NT2/D1 (cell line): ENCODE measurements at regions not wholly inside any gene's neighbourhood (a gene's known extent, or its start where the extent isn't known, plus 50 kb on each side); places are given as distances from the start of the nearest gene placed in this dataset.
"Not testable (repeated sequence)": the region's sequence is repeated elsewhere in the genome, so short reads cannot be mapped to it uniquely, and the experiment has no call there.

Source experiments
- YY1 ChIP-seq: IDR thresholded peaks from 2 replicates; pipeline ENCODE4 v1.6.1; 2011; ENCODE audit not compliant: insufficient read length, insufficient read depth
- ZNF274 ChIP-seq: IDR thresholded peaks from 2 replicates; pipeline ENCODE4 v1.6.1; 2011; ENCODE audit warnings: mild to moderate bottlenecking, low read depth, low read length

- TF ChIP-seq ZNF274, YY1: not testable (repeated sequence)
Observed at GRCh38 chr1:234911136-234911535, 217.5 kb downstream of the TOMM20 start.
